ENCODE measurements at regions not wholly inside any gene's neighbourhood (a gene's known extent, or its start where the extent isn't known, plus 50 kb on each side); places are given as distances from the start of the nearest gene placed in this dataset.

- no peaks in the 10 kb centered on the region; the same call in 1 of the 2 replicates for H3K27me3 ChIP-seq (ENCODE audit: control insufficient read depth, insufficient read depth, low read length)
- H3K27ac ChIP-seq (ENCODE audit: insufficient read depth, low read length), result no peak overlapping the region
- H3K4me2 ChIP-seq (ENCODE audit: low read depth, low read length), result no peak overlapping the region
- no peak overlapping the region for H2BK15ac ChIP-seq (ENCODE audit: low read depth, low read length)
- TF ChIP-seq CHD1 (IDR thresholded peaks at IDR 0.05; ENCODE audit: low read depth, low read length), result no peak
- TF ChIP-seq POLR2A (IDR thresholded peaks at IDR 0.05; ENCODE audit: low read depth, low read length), result no peak
- no peak for TF ChIP-seq SMC3 (IDR thresholded peaks at IDR 0.05; ENCODE audit: low read depth, low read length)
- TF ChIP-seq FOS (IDR thresholded peaks at IDR 0.05; ENCODE audit: low read depth, low read length), result no peak
- TF ChIP-seq RAD21 (IDR thresholded peaks at IDR 0.05; ENCODE audit: low read length), result no peak
- no peak for TF ChIP-seq ELK1 (IDR thresholded peaks at IDR 0.05; ENCODE audit: borderline replicate concordance, low read depth, low read length)
- no peak for TF ChIP-seq MXI1 (IDR thresholded peaks at IDR 0.05; ENCODE audit: borderline replicate concordance, low read depth, low read length)
- no peak for TF ChIP-seq MAFK (IDR thresholded peaks at IDR 0.05; ENCODE audit: low read depth, low read length)
- no peak for TF ChIP-seq RFX5 (IDR thresholded peaks at IDR 0.05; ENCODE audit: low read depth, low read length)
- no peak for TF ChIP-seq MAZ (IDR thresholded peaks at IDR 0.05; ENCODE audit: borderline replicate concordance, low read depth, low read length)
- no peak for TF ChIP-seq RCOR1 (IDR thresholded peaks at IDR 0.05; ENCODE audit: insufficient replicate concordance, low read length)
- no peak for TF ChIP-seq CTCF (conservative IDR thresholded peaks at IDR 0.05; ENCODE audit: low read depth, low read length)
- no peak for TF ChIP-seq CEBPB (IDR thresholded peaks at IDR 0.05; ENCODE audit: low read depth, low read length)
- TF ChIP-seq BHLHE40 (IDR thresholded peaks at IDR 0.05; ENCODE audit: low read depth, low read length), result no peak
- TF ChIP-seq USF2 (IDR thresholded peaks at IDR 0.05; ENCODE audit: low read depth, low read length), result no peak
- in situ Hi-C loops (cut with MboI; ENCODE audit: low sequenced_read_pairs), result no loop called here
- no peak overlapping the region for H4K5ac ChIP-seq (ENCODE audit: low read depth, low read length)
- no peak overlapping the region for H3K18ac ChIP-seq (ENCODE audit: low read depth, low read length)
- 40% methylated on average over 1 of the region's 3 CpGs; no CpG with 5 or more reads in 1 of the 2 experiments for WGBS, 2 experiments (ENCODE audit: extremely low coverage in 2 of 2, insufficient read length in 1 of 2)
- no peak overlapping the region for H3K56ac ChIP-seq (ENCODE audit: extremely low read depth, insufficient read depth, low read length)
- H3K79me1 ChIP-seq (ENCODE audit: low read depth in 1 of 2, low read length in 2 of 2), result no peaks in the 10 kb centered on the region
- H2AFZ ChIP-seq (replicated peaks; ENCODE audit: low read length, poor library complexity), result no peak overlapping the region
- no TSS peak for BruUV-seq (replicated peaks)
- no peaks in the 10 kb centered on the region for H4K20me1 ChIP-seq (ENCODE audit: insufficient read depth, low read length)
- H3K9me3 ChIP-seq (ENCODE audit: control insufficient read depth, insufficient read depth, low read length), result no peaks in the 10 kb centered on the region
- no peak overlapping the region for H3K4me3 ChIP-seq (ENCODE audit: insufficient read depth, low read depth, low read length)
- H2BK5ac ChIP-seq (ENCODE audit: low read depth, low read length, poor library complexity, severe bottlenecking), result no peak overlapping the region
- no peak overlapping the region for H3K4ac ChIP-seq (ENCODE audit: low read depth, low read length)
- H2AK5ac ChIP-seq (ENCODE audit: low read depth, low read length), result no peak overlapping the region
- ChIA-PET POLR2A (ENCODE audit: unreplicated experiment) (no interaction called here), CTCF (no interaction called here)
- H3K23ac ChIP-seq (ENCODE audit: low read depth, low read length), result no peak overlapping the region
- no peak overlapping the region for H3K9ac ChIP-seq (ENCODE audit: low read depth, low read length)
- no peak overlapping the region for H2AK9ac ChIP-seq (replicated peaks; ENCODE audit: low read depth, low read length, poor library complexity)
- no peaks in the 10 kb centered on the region for H3K36me3 ChIP-seq (ENCODE audit: control insufficient read depth, insufficient read depth, low read length)
- H3K4me1 ChIP-seq (ENCODE audit: control insufficient read depth, insufficient read depth, low read length), result no peaks in the 10 kb centered on the region
- no peak overlapping the region for H4K8ac ChIP-seq (ENCODE audit: low read depth in 2 of 2, low read length in 2 of 2)
- dilution Hi-C loops (cut with HindIII; ENCODE audit: low sequenced_read_pairs, unreplicated experiment), result no loop called here
- H2BK120ac ChIP-seq (ENCODE audit: low read depth, low read length), result no peak overlapping the region
- H3K14ac ChIP-seq (replicated peaks; ENCODE audit: low read depth, low read length), result no peak overlapping the region
- H2BK20ac ChIP-seq (ENCODE audit: low read depth, low read length), result no peak overlapping the region
- intact Hi-C loops (cut with micrococcal nuclease), result no loop called here
- no peak overlapping the region for H4K91ac ChIP-seq (ENCODE audit: insufficient read depth, low read depth, low read length)
- ATAC-seq (ENCODE audit: low read depth) (no peak), DNase-seq (no peak)
- no peaks in the 10 kb centered on the region for H3K9me1 ChIP-seq (ENCODE audit: insufficient read depth, low read length)
Measured at GRCh38 chr1:112232848-112233247, 163.2 kb upstream of the CTTNBP2NL start.
